Astrocyte (in vitro differentiated cells and primary cell): ENCODE measurements at regions not wholly inside any gene's neighbourhood (a gene's known extent, or its start where the extent isn't known, plus 50 kb on each side); places are given as distances from the start of the nearest gene placed in this dataset.

Experiments
- DNase-seq: peaks from one replicate; pipeline ENCODE4 v3.0.0-alpha.2; 2010; ENCODE audit warnings: low read depth
- FAIRE-seq: peaks from 2 replicates; lab custom pipeline; 2011; peaks lifted over from hg19 to GRCh38; lab: Jason Lieb, UNC
- H2AFZ ChIP-seq: 2 replicates; pipeline ENCODE4 v1.6.0; 2012; ENCODE audit warnings: low read depth, low read length, inconsistent platforms
- H3K27ac ChIP-seq: 2 replicates; pipeline ENCODE4 v1.5.1; 2011; ENCODE audit warnings: low read depth, low read length, inconsistent platforms
- H3K27me3 ChIP-seq: 2 replicates; pipeline ENCODE4 v1.6.0; 2011; ENCODE audit warnings: low read length, inconsistent platforms; ENCODE audit not compliant: insufficient read depth
- H3K36me3 ChIP-seq: 2 replicates; pipeline ENCODE4 v1.5.1; 2011; ENCODE audit warnings: low read length, inconsistent platforms; ENCODE audit not compliant: insufficient read depth
- H3K4me1 ChIP-seq: 2 replicates; pipeline ENCODE4 v1.5.1; 2011; ENCODE audit warnings: low read length, inconsistent platforms; ENCODE audit not compliant: insufficient read depth
- H3K4me2 ChIP-seq: 2 replicates; pipeline ENCODE4 v1.6.0; 2012; ENCODE audit warnings: low read length, inconsistent platforms
- H3K4me3 ChIP-seq: 2 replicates; pipeline ENCODE4 v1.5.1; 2011; ENCODE audit warnings: low read depth, mild to moderate bottlenecking, low read length, inconsistent platforms; ENCODE audit not compliant: insufficient read depth
- H3K79me2 ChIP-seq: 2 replicates; pipeline ENCODE4 v1.6.0; 2012; ENCODE audit warnings: mild to moderate bottlenecking, low read length, inconsistent platforms; ENCODE audit not compliant: insufficient read depth
- H3K9ac ChIP-seq: 2 replicates; pipeline ENCODE4 v1.6.0; 2012; ENCODE audit warnings: mild to moderate bottlenecking, low read length, inconsistent platforms
- H3K9me3 ChIP-seq: 2 replicates; pipeline ENCODE4 v1.5.1; 2012; ENCODE audit warnings: low read depth, mild to moderate bottlenecking, low read length, inconsistent platforms; ENCODE audit not compliant: insufficient read depth
- H4K20me1 ChIP-seq: 2 replicates; pipeline ENCODE4 v1.6.0; 2012; ENCODE audit warnings: low read length, inconsistent platforms; ENCODE audit not compliant: insufficient read depth
- H3K27ac Mint-ChIP-seq: one replicate; pipeline ENCODE4 v1.8.0; 2021; ENCODE audit warnings: mild to moderate bottlenecking, mixed read lengths; ENCODE audit not compliant: unreplicated experiment
- H3K27me3 Mint-ChIP-seq: one replicate; pipeline ENCODE4 v1.8.0; 2021; ENCODE audit warnings: low read depth, mixed read lengths; ENCODE audit not compliant: unreplicated experiment
- H3K36me3 Mint-ChIP-seq: one replicate; pipeline ENCODE4 v1.8.0; 2021; ENCODE audit warnings: low read depth, mixed read lengths; ENCODE audit not compliant: unreplicated experiment
- H3K4me1 Mint-ChIP-seq: one replicate; pipeline ENCODE4 v1.8.0; 2021; ENCODE audit warnings: low read depth, mixed read lengths; ENCODE audit not compliant: unreplicated experiment
- H3K4me3 Mint-ChIP-seq: one replicate; pipeline ENCODE4 v1.8.0; 2021; ENCODE audit warnings: mild to moderate bottlenecking, moderate library complexity, mixed read lengths; ENCODE audit not compliant: unreplicated experiment
- H3K9me3 Mint-ChIP-seq: one replicate; pipeline ENCODE4 v1.8.0; 2021; ENCODE audit warnings: mild to moderate bottlenecking, mixed read lengths; ENCODE audit not compliant: unreplicated experiment
- CTCF ChIP-seq: IDR thresholded peaks from 2 replicates; pipeline ENCODE4 v1.5.1; 2011; ENCODE audit warnings: low read depth, mild to moderate bottlenecking, inconsistent platforms, low read length, moderate library complexity; ENCODE audit not compliant: insufficient read depth
- EZH2 ChIP-seq: IDR thresholded peaks from 2 replicates; pipeline ENCODE4 v1.6.1; 2012; ENCODE audit warnings: mild to moderate bottlenecking, low read length, inconsistent platforms; ENCODE audit not compliant: insufficient read depth

GRCh38 chr16:60302261-60302660 lies 1568.1 kb upstream of the GOT2 start:
- Histone ChIP-seq H3K4me3 (no peak overlapping the region), H3K27ac (no peak overlapping the region), H3K4me2 (no peak overlapping the region), H3K4me1 (no peaks in the 10 kb centered on the region), H3K36me3 (no peaks in the 10 kb centered on the region), H3K9ac (no peak overlapping the region), H2AFZ (no peak overlapping the region), H3K79me2 (no peaks in the 10 kb centered on the region), H4K20me1 (no peaks in the 10 kb centered on the region), H3K27me3 (no peaks in the 10 kb centered on the region), H3K9me3 (no peaks in the 10 kb centered on the region)
- Mint-ChIP-seq H3K9me3 (no peaks in the 10 kb centered on the region), H3K4me1 (no peaks in the 10 kb centered on the region), H3K4me3 (no peak overlapping the region), H3K36me3 (no peaks in the 10 kb centered on the region), H3K27me3 (no peaks in the 10 kb centered on the region), H3K27ac (no peak overlapping the region)
- no peak for DNase-seq
- TF ChIP-seq EZH2: no peak
- TF ChIP-seq CTCF: no peak
- no peak for FAIRE-seq

- no peaks in the 10 kb centered on the region for H3K27me3 ChIP-seq
- no peaks in the 10 kb centered on the region for H3K79me2 ChIP-seq
- H3K4me2 ChIP-seq: no peak overlapping the region
- TF ChIP-seq EZH2: no peak
- no peak for TF ChIP-seq CTCF
- H2AFZ ChIP-seq: no peak overlapping the region
- Mint-ChIP-seq H3K36me3 (no peaks in the 10 kb centered on the region), H3K4me1 (no peaks in the 10 kb centered on the region), H3K9me3 (no peaks in the 10 kb centered on the region), H3K27me3 (no peaks in the 10 kb centered on the region), H3K27ac (no peak overlapping the region), H3K4me3 (no peak overlapping the region)
- DNase-seq: no peak
- no peak for FAIRE-seq
- H3K27ac ChIP-seq: no peak overlapping the region
- H3K36me3 ChIP-seq: no peaks in the 10 kb centered on the region
- no peaks in the 10 kb centered on the region for H3K9me3 ChIP-seq
- no peaks in the 10 kb centered on the region for H3K4me1 ChIP-seq
- H3K9ac ChIP-seq: no peak overlapping the region
- no peaks in the 10 kb centered on the region for H4K20me1 ChIP-seq
- H3K4me3 ChIP-seq: no peak overlapping the region
These were observed 1565.2 kb upstream of the GOT2 start for GRCh38 chr16:60299241-60299776.

- FAIRE-seq: no peak
- H3K27me3 Mint-ChIP-seq: no peaks in the 10 kb centered on the region
- Histone ChIP-seq H4K20me1 (no peaks in the 10 kb centered on the region), H3K9me3 (no peaks in the 10 kb centered on the region), H3K27me3 (no peaks in the 10 kb centered on the region), H3K27ac (no peak overlapping the region), H3K4me2 (no peak overlapping the region), H3K4me3 (no peak overlapping the region), H3K36me3 (no peaks in the 10 kb centered on the region), H3K9ac (no peak overlapping the region), H2AFZ (no peak overlapping the region), H3K79me2 (no peaks in the 10 kb centered on the region), H3K4me1 (no peaks in the 10 kb centered on the region)
- no peaks in the 10 kb centered on the region for H3K4me1 Mint-ChIP-seq
- H3K27ac Mint-ChIP-seq: no peak overlapping the region
- H3K9me3 Mint-ChIP-seq: no peaks in the 10 kb centered on the region
- H3K4me3 Mint-ChIP-seq: no peak overlapping the region
- no peak for DNase-seq
- H3K36me3 Mint-ChIP-seq: no peaks in the 10 kb centered on the region
- no peak for TF ChIP-seq EZH2
- no peak for TF ChIP-seq CTCF
These were observed 1561.3 kb upstream of the GOT2 start for GRCh38 chr16:60295451-60295850.
